Eye (tissue), 1 donor: ENCODE measurements at regions not wholly inside any gene's neighbourhood (a gene's known extent, or its start where the extent isn't known, plus 50 kb on each side); places are given as distances from the start of the nearest gene placed in this dataset.
A peak's percentile ranks its signal among the peaks of the same experiment; 100 is the strongest.
"Not testable (repeated sequence)": the region's sequence is repeated elsewhere in the genome, so short reads cannot be mapped to it uniquely, and the experiment has no call there.

Experiments used
- DNase-seq: peaks from one replicate; pipeline ENCODE4 v3.0.0-alpha.2; 2015

- DNase-seq = no peak
These were observed 898.6 kb upstream of the POT1 start for GRCh38 chr7:125828153-125828700.

GRCh38 chr7:125823538-125823937, 893.9 kb upstream of the POT1 start:
- DNase-seq = no peak

GRCh38 chr7:125820495-125820894, 890.9 kb upstream of the POT1 start:
- no peak for DNase-seq

GRCh38 chr7:125814100-125814499, 884.5 kb upstream of the POT1 start:
- peak; percentile 1 for DNase-seq

- not testable (repeated sequence) for DNase-seq
These were observed 876.9 kb upstream of the POT1 start for GRCh38 chr7:125806491-125806890.

- no peak for DNase-seq
These were observed 874.6 kb upstream of the POT1 start for GRCh38 chr7:125804273-125804672.

GRCh38 chr7:125780153-125780552, 850.5 kb upstream of the POT1 start:
- DNase-seq = no peak

GRCh38 chr7:125775317-125775716, 845.7 kb upstream of the POT1 start:
- DNase-seq = no peak

- DNase-seq = peak; percentile 4
These were observed 843.6 kb upstream of the POT1 start for GRCh38 chr7:125773113-125773785.

- no peak for DNase-seq
These were observed 818.3 kb upstream of the POT1 start for GRCh38 chr7:125747966-125748365.

GRCh38 chr7:125746510-125746909, 816.9 kb upstream of the POT1 start:
- DNase-seq = no peak

GRCh38 chr7:125727215-125727614, 797.6 kb upstream of the POT1 start:
- DNase-seq = no peak

GRCh38 chr7:125695626-125696025, 766.0 kb upstream of the POT1 start:
- DNase-seq = peak; percentile 12

GRCh38 chr7:125683156-125683555, 753.5 kb upstream of the POT1 start:
- no peak for DNase-seq

GRCh38 chr7:125681508-125681907, 751.9 kb upstream of the POT1 start:
- no peak for DNase-seq

- DNase-seq = no peak
These were observed 749.1 kb upstream of the POT1 start for GRCh38 chr7:125678771-125679170.

- no peak for DNase-seq
These were observed 746.0 kb upstream of the POT1 start for GRCh38 chr7:125675640-125676039.

GRCh38 chr7:125675169-125675568, 745.5 kb upstream of the POT1 start:
- DNase-seq = no peak

- peak; percentile 37 for DNase-seq
These were observed 741.4 kb upstream of the POT1 start for GRCh38 chr7:125670926-125671572.

- DNase-seq = no peak
These were observed 738.8 kb upstream of the POT1 start for GRCh38 chr7:125668321-125668993.

GRCh38 chr7:125664625-125665024, 735.0 kb upstream of the POT1 start:
- no peak for DNase-seq

GRCh38 chr7:125663961-125664360, 734.3 kb upstream of the POT1 start:
- DNase-seq = no peak

- DNase-seq = no peak
These were observed 732.1 kb upstream of the POT1 start for GRCh38 chr7:125661677-125662076.

GRCh38 chr7:125661006-125661405, 731.4 kb upstream of the POT1 start:
- DNase-seq = no peak
